ENCODE measurements at regions not wholly inside any gene's neighbourhood (a gene's known extent, or its start where the extent isn't known, plus 50 kb on each side); places are given as distances from the start of the nearest gene placed in this dataset.
"Not testable (repeated sequence)": the region's sequence is repeated elsewhere in the genome, so short reads cannot be mapped to it uniquely, and the experiment has no call there.

DNA sequence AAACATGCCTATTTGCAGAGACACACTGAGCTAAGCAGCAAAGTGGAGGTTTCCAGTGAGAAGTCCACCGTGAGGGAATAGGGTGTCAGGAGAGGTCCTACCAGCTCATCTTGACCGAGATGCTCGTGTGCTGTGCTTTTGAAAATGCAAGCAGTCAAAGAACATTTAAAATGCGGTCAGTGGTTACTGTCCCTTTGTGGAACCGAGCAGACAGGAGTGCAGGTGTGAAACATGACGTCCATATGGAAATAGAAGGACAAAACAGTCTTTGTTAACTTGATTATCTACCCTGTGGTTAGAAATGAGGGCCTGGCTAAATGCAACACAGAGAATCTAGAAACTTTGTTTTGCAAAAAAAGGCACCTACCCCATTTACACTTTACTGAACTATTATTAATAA, 473.3 kb downstream of the SPATA31A6 start:
- not testable (repeated sequence) for DNase-seq

GRCh38 chr9:42657496-42657895, 474.0 kb downstream of the SPATA31A6 start:
- DNase-seq: not testable (repeated sequence)

GRCh38 chr9:42697146-42697545, 513.7 kb downstream of the SPATA31A6 start:
- not testable (repeated sequence) for DNase-seq

DNA sequence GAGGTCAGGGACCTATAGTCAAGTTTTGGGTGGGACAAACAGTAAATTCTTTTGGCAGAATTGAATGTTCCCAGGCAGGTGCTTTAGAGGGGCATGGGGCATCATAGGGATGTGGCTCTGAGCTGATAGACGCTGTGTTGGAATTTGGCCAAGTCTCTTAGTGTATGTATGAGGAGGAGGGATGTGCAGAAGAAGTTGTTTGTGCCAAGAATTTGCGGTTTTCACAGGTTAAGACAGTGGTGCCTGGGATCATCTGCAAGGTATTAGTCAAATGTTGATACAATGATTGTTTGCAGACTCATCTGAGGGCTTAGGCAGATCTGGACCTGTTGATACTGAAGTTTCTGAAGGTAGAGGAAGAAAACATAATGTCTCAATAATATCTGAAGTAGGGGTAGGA, 519.4 kb downstream of the SPATA31A6 start:
- not testable (repeated sequence) for DNase-seq

GRCh38 chr9:42724841-42725835, 541.7 kb downstream of the SPATA31A6 start:
- DNase-seq: not testable (repeated sequence)

GRCh38 chr9:42743030-42743814, 559.8 kb downstream of the SPATA31A6 start:
- peak; percentile 70 to 88 (median 78) for DNase-seq

- DNase-seq: not testable (repeated sequence)
Observed at GRCh38 chr9:42757251-42757650, 573.8 kb downstream of the SPATA31A6 start.

DNA sequence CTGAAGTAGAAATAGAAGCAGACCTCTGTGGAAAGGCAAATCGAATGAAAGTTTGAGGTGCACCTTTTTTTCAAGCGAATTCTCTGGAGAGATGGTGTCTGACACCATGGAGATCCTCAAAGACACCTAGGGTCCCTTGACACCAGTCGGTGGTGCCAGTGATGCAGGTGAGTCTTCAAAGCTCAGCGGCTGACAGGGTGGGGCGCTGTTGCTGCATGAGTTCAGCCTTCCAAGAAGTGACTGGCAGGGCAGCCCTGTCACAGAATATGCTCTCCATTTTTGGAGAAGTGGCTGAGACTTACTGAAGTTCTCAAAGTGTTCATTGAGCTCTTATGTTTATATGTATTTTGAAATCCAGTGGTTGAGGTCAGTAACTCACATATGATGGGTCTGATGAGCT, 575.9 kb downstream of the SPATA31A6 start:
- DNase-seq: not testable (repeated sequence)

- not testable (repeated sequence) for DNase-seq
Observed at GRCh38 chr9:42782201-42782600, 598.7 kb downstream of the SPATA31A6 start.

GRCh38 chr9:42792725-42793124, 609.3 kb downstream of the SPATA31A6 start:
- not testable (repeated sequence) for DNase-seq

- DNase-seq: not testable (repeated sequence)
Observed at GRCh38 chr9:42798571-42798970, 615.1 kb downstream of the SPATA31A6 start.

DNA sequence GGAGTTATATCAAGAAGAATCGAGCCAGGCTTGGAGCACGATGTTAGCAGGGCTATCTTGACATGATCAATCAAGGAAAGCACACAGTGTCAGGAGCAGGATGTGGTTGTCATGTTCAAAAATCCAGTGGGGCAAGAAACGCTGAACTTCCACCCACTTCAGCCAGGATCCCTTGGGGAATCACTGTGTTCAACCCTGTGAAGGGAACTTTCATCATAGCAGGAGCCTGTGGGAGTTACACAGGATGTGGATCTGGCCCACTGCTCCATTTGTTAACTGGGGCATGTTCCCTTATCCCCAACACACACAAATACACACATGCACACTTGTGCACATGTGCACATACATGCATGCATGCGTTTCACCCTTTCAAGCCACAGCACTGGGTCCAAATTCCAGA, 619.3 kb downstream of the SPATA31A6 start:
- not testable (repeated sequence) for DNase-seq

GRCh38 chr9:42806674-42807073, 623.2 kb downstream of the SPATA31A6 start:
- not testable (repeated sequence) for DNase-seq

DNA sequence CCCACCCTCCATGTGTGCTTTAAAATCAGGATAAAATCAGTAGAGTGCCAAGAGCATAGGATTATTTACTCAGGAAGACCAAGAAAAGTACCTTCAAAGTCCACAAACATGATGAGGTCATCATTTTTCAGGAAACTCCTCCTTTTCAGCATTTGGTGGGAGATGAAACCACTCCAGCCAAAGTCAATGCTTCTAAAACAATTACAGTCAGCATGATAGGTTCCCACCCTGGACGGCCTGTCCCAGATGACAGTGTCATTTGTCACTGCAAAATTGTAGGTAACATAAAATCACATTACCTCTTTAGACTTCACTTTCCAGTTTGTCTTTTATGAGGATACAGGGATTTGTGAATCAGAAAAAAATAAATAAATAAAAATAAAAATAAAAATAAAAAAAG, 638.0 kb downstream of the SPATA31A6 start:
- DNase-seq: not testable (repeated sequence)

- DNase-seq: not testable (repeated sequence)
Observed at GRCh38 chr9:42848156-42848555, 664.7 kb downstream of the SPATA31A6 start.

GRCh38 chr9:42850896-42851693, 667.6 kb downstream of the SPATA31A6 start:
- not testable (repeated sequence) for DNase-seq

- not testable (repeated sequence) for DNase-seq
Observed at GRCh38 chr9:42851701-42852100, 668.2 kb downstream of the SPATA31A6 start.

GRCh38 chr9:42852133-42852930, 668.9 kb downstream of the SPATA31A6 start:
- DNase-seq: peak in 3 of 4 experiments; percentile 0 to 63 (median 35)

DNA sequence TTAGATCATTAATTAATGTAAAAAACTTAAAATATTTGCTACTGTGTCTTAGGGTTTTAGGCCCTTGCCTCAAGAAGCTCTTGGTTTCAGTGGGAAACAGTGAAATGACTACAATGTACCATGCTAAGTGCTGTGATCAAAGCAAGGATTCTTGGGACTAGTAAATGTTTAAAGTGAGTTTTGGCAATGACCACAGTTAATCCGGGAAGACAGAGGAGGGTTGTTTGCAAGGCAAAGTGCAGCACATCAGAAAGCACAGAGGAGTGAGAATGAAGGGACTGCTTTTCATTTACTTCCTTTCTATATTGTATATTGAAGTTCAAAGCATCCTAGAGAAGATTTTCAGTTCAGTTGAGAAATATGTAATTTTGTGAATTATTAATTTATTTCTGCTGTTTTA, 676.7 kb downstream of the SPATA31A6 start:
- DNase-seq: not testable (repeated sequence)

GRCh38 chr9:42862465-42862864, 679.0 kb downstream of the SPATA31A6 start:
- DNase-seq: not testable (repeated sequence)
